H1 (cell line): ENCODE measurements at regions not wholly inside any gene's neighbourhood (a gene's known extent, or its start where the extent isn't known, plus 50 kb on each side); places are given as distances from the start of the nearest gene placed in this dataset.

Experiments
- BCL11A ChIP-seq, 2 experiments: IDR thresholded peaks; one replicate each; pipeline ENCODE4 v1.6.1; 2011; ENCODE audit warnings: low read depth in 2 of 2, low read length in 2 of 2, mild to moderate bottlenecking in 2 of 2
- CREB1 ChIP-seq: IDR thresholded peaks from 2 replicates; pipeline ENCODE4 v1.6.1; 2012; ENCODE audit warnings: inconsistent platforms
- EP300 ChIP-seq, 2 experiments: IDR thresholded peaks; 1 replicate in 1 of 2; 2 replicates in 1 of 2; pipeline ENCODE4 v1.6.1; 2011 to 2012; ENCODE audit warnings: low read depth in 2 of 2, low read length in 2 of 2, mild to moderate bottlenecking in 2 of 2, borderline replicate concordance in 1 of 2, inconsistent platforms in 1 of 2, moderate library complexity in 1 of 2
- NANOG ChIP-seq: IDR thresholded peaks from 2 replicates; pipeline ENCODE4 v1.6.1; 2011; ENCODE audit warnings: low read length, low read depth, mild to moderate bottlenecking, inconsistent platforms; ENCODE audit not compliant: insufficient read depth, poor library complexity, severe bottlenecking
- PHF8 ChIP-seq: fragments of 200-600 bp; sonication (generic); conservative IDR thresholded peaks from 2 replicates; pipeline ENCODE4 v1.7.1; 2012; ENCODE audit warnings: low read depth, mild to moderate bottlenecking, inconsistent platforms, low read length, moderate library complexity
- RFX5 ChIP-seq: IDR thresholded peaks from 2 replicates; pipeline ENCODE4 v1.6.1; 2011; ENCODE audit warnings: low read depth, low read length, improper control_type of control experiment, borderline replicate concordance
- SAP30 ChIP-seq: fragments of 300-600 bp; sonication (generic); IDR thresholded peaks from 2 replicates; pipeline ENCODE4 v1.7.1; 2012; ENCODE audit warnings: low read length, moderate library complexity, mild to moderate bottlenecking, inconsistent platforms; ENCODE audit not compliant: insufficient read depth, insufficient replicate concordance
- SIX5 ChIP-seq: IDR thresholded peaks from 2 replicates; pipeline ENCODE4 v1.6.1; 2011; ENCODE audit warnings: mild to moderate bottlenecking, low read depth, low read length
- SP1 ChIP-seq: IDR thresholded peaks from 2 replicates; pipeline ENCODE4 v1.6.1; 2011; ENCODE audit warnings: low read depth, low read length
- SUZ12 ChIP-seq: fragments of 200-600 bp; sonication (generic); IDR thresholded peaks from 2 replicates; pipeline ENCODE4 v1.6.1; 2012; ENCODE audit warnings: mild to moderate bottlenecking, inconsistent platforms, low read length, moderate library complexity, mixed read lengths

GRCh38 chr16:64540434-64540833, 581.4 kb downstream of the CDH11 start (continued):
- no peak for TF ChIP-seq CREB1
- TF ChIP-seq BCL11A (IDR thresholded peaks at IDR 0.05; ENCODE audit: low read depth in 2 of 2, low read length in 2 of 2), result no peak
- TF ChIP-seq SIX5, result no peak
- no peak for TF ChIP-seq EP300 (IDR thresholded peaks at IDR 0.05; ENCODE audit: borderline replicate concordance in 1 of 2, low read depth in 2 of 2, low read length in 2 of 2)
- TF ChIP-seq PHF8, result no peak
- no peak for TF ChIP-seq SP1
- TF ChIP-seq SUZ12, result no peak
- no peak for TF ChIP-seq NANOG
- TF ChIP-seq SAP30, result no peak
- no peak for TF ChIP-seq RFX5
